ENCODE measurements at regions not wholly inside any gene's neighbourhood (a gene's known extent, or its start where the extent isn't known, plus 50 kb on each side); places are given as distances from the start of the nearest gene placed in this dataset.
A peak's percentile ranks its signal among the peaks of the same experiment; 100 is the strongest.

GRCh38 chr20:10761232-10761631, 87.4 kb upstream of the JAG1 start:
- H3K36me3 Mint-ChIP-seq (ENCODE audit: insufficient read depth, unreplicated experiment), result no peaks in the 10 kb centered on the region
- intact Hi-C loops (cut with micrococcal nuclease; ENCODE audit: unreplicated experiment), result no loop called here
- no peak for TF ChIP-seq CTCF (IDR thresholded peaks at IDR 0.05; ENCODE audit: unreplicated experiment)
- BruUV-seq (replicated peaks), result no TSS peak
- H3K27ac Mint-ChIP-seq (ENCODE audit: unreplicated experiment), result peak overlapping the region; percentile 35
- CTCF ChIA-PET, result no interaction called here
- peaks cover 4% of the 10 kb centered on the region for H3K9me3 Mint-ChIP-seq (ENCODE audit: low read depth, unreplicated experiment)
- no peaks in the 10 kb centered on the region for H3K27me3 Mint-ChIP-seq (ENCODE audit: unreplicated experiment)
- DNase-seq, result no peak
- peaks cover 16% of the 10 kb centered on the region for H3K4me1 Mint-ChIP-seq (ENCODE audit: low read depth, unreplicated experiment)
- no peak overlapping the region for H3K4me3 Mint-ChIP-seq (ENCODE audit: low read depth, unreplicated experiment)

GRCh38 chr20:10761786-10762185, 88.0 kb upstream of the JAG1 start:
- DNase-seq, result peak; percentile 28
- H3K36me3 Mint-ChIP-seq (ENCODE audit: insufficient read depth, unreplicated experiment), result no peaks in the 10 kb centered on the region
- no peak for TF ChIP-seq CTCF (IDR thresholded peaks at IDR 0.05; ENCODE audit: unreplicated experiment)
- H3K4me1 Mint-ChIP-seq (ENCODE audit: low read depth, unreplicated experiment), result peaks cover 16% of the 10 kb centered on the region
- intact Hi-C loops (cut with micrococcal nuclease; ENCODE audit: unreplicated experiment), result no loop called here
- peak overlapping the region; percentile 35 for H3K27ac Mint-ChIP-seq (ENCODE audit: unreplicated experiment)
- H3K27me3 Mint-ChIP-seq (ENCODE audit: unreplicated experiment), result no peaks in the 10 kb centered on the region
- CTCF ChIA-PET, result no interaction called here
- H3K4me3 Mint-ChIP-seq (ENCODE audit: low read depth, unreplicated experiment), result no peak overlapping the region
- peaks cover 4% of the 10 kb centered on the region for H3K9me3 Mint-ChIP-seq (ENCODE audit: low read depth, unreplicated experiment)
- no TSS peak for BruUV-seq (replicated peaks)

- Mint-ChIP-seq H3K9me3 (ENCODE audit: low read depth, unreplicated experiment) (peaks cover 4% of the 10 kb centered on the region), H3K36me3 (ENCODE audit: insufficient read depth, unreplicated experiment) (no peaks in the 10 kb centered on the region)
- intact Hi-C loops (cut with micrococcal nuclease; ENCODE audit: unreplicated experiment), result no loop called here
These were observed 88.4 kb upstream of the JAG1 start for GRCh38 chr20:10762216-10762615.

GRCh38 chr20:10763112-10763511, 89.3 kb upstream of the JAG1 start:
- H3K36me3 Mint-ChIP-seq (ENCODE audit: insufficient read depth, unreplicated experiment), result no peaks in the 10 kb centered on the region
- no peak overlapping the region for H3K27ac Mint-ChIP-seq (ENCODE audit: unreplicated experiment)
- no TSS peak for BruUV-seq (replicated peaks)
- no peak for TF ChIP-seq CTCF (IDR thresholded peaks at IDR 0.05; ENCODE audit: unreplicated experiment)
- DNase-seq, result no peak
- CTCF ChIA-PET, result no interaction called here
- peaks cover 4% of the 10 kb centered on the region for H3K9me3 Mint-ChIP-seq (ENCODE audit: low read depth, unreplicated experiment)
- H3K4me1 Mint-ChIP-seq (ENCODE audit: low read depth, unreplicated experiment), result peaks cover 16% of the 10 kb centered on the region
- no peak overlapping the region for H3K4me3 Mint-ChIP-seq (ENCODE audit: low read depth, unreplicated experiment)
- intact Hi-C loops (cut with micrococcal nuclease; ENCODE audit: unreplicated experiment), result no loop called here
- H3K27me3 Mint-ChIP-seq (ENCODE audit: unreplicated experiment), result no peaks in the 10 kb centered on the region

More at GRCh38 chr20:10762216-10762615, 88.4 kb upstream of the JAG1 start:
- CTCF ChIA-PET, result no interaction called here
- BruUV-seq (replicated peaks), result no TSS peak
- no peak overlapping the region for H3K4me3 Mint-ChIP-seq (ENCODE audit: low read depth, unreplicated experiment)
- no peaks in the 10 kb centered on the region for H3K27me3 Mint-ChIP-seq (ENCODE audit: unreplicated experiment)
- H3K27ac Mint-ChIP-seq (ENCODE audit: unreplicated experiment), result peak overlapping the region; percentile 35
- TF ChIP-seq CTCF (IDR thresholded peaks at IDR 0.05; ENCODE audit: unreplicated experiment), result no peak
- peaks cover 16% of the 10 kb centered on the region for H3K4me1 Mint-ChIP-seq (ENCODE audit: low read depth, unreplicated experiment)
- DNase-seq, result no peak

Measured in Calu3 (cell line).